Liver (tissue), 3 donors: ENCODE measurements at regions not wholly inside any gene's neighbourhood (a gene's known extent, or its start where the extent isn't known, plus 50 kb on each side); places are given as distances from the start of the nearest gene placed in this dataset.

Experiments
- ATF3 ChIP-seq: IDR thresholded peaks from 2 replicates; pipeline ENCODE4 v1.6.1; 2016; ENCODE audit warnings: antibody characterized with exemption
- EGR1 ChIP-seq, 2 donors: IDR thresholded peaks; 2 replicates each; pipeline ENCODE4 v1.6.1; 2016 to 2018; ENCODE audit warnings: antibody characterized with exemption in 2 of 2, low read depth in 2 of 2
- JUND ChIP-seq, 2 donors: IDR thresholded peaks; 2 replicates each; pipeline ENCODE4 v1.6.1; 2016; ENCODE audit warnings: antibody characterized with exemption in 2 of 2
- MAX ChIP-seq: IDR thresholded peaks from 2 replicates; pipeline ENCODE4 v1.6.1; 2016; ENCODE audit warnings: antibody characterized with exemption
- RAD21 ChIP-seq, 2 donors: IDR thresholded peaks; 2 replicates each; pipeline ENCODE4 v1.6.1; 2016; ENCODE audit warnings: antibody characterized with exemption in 2 of 2, mild to moderate bottlenecking in 2 of 2
- TAF1 ChIP-seq: conservative IDR thresholded peaks from 2 replicates; pipeline ENCODE4 v1.6.1; 2016; ENCODE audit warnings: antibody characterized with exemption, mild to moderate bottlenecking
- TF ChIP-seq, protein P1 (sequence below): fragments of 150-350 bp; IDR thresholded peaks from 2 replicates; pipeline ENCODE4 v1.5.1; 2017; ENCODE audit warnings: improper control_type of control experiment, low read depth, low read length; ENCODE audit not compliant: missing input control
- donor health status: healthy.
- donor health status: healthy.

- TF ChIP-seq, protein P1, sequence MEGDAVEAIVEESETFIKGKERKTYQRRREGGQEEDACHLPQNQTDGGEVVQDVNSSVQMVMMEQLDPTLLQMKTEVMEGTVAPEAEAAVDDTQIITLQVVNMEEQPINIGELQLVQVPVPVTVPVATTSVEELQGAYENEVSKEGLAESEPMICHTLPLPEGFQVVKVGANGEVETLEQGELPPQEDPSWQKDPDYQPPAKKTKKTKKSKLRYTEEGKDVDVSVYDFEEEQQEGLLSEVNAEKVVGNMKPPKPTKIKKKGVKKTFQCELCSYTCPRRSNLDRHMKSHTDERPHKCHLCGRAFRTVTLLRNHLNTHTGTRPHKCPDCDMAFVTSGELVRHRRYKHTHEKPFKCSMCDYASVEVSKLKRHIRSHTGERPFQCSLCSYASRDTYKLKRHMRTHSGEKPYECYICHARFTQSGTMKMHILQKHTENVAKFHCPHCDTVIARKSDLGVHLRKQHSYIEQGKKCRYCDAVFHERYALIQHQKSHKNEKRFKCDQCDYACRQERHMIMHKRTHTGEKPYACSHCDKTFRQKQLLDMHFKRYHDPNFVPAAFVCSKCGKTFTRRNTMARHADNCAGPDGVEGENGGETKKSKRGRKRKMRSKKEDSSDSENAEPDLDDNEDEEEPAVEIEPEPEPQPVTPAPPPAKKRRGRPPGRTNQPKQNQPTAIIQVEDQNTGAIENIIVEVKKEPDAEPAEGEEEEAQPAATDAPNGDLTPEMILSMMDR, result no peak
- TF ChIP-seq MAX, result no peak
- no peak for TF ChIP-seq ATF3
- TF ChIP-seq JUND (IDR thresholded peaks at IDR 0.05), result no peak
- TF ChIP-seq RAD21 (IDR thresholded peaks at IDR 0.05), result no peak
- no peak for TF ChIP-seq TAF1
- TF ChIP-seq EGR1 (IDR thresholded peaks at IDR 0.05; ENCODE audit: low read depth in 2 of 2), result no peak
Observed at GRCh38 chr6:88266126-88266525, 100.0 kb upstream of the CNR1 start.
